Activated effector memory CD4-positive, alpha-beta T cell treated with Interleukin-2 at 50 U/mL for 16 hours (primary cell): ENCODE measurements at regions not wholly inside any gene's neighbourhood (a gene's known extent, or its start where the extent isn't known, plus 50 kb on each side); places are given as distances from the start of the nearest gene placed in this dataset.
"Not testable (repeated sequence)": the region's sequence is repeated elsewhere in the genome, so short reads cannot be mapped to it uniquely, and the experiment has no call there.

Source experiments
- DNase-seq: peaks from one replicate; pipeline ENCODE4 v3.0.0-alpha.2; 2020

DNA sequence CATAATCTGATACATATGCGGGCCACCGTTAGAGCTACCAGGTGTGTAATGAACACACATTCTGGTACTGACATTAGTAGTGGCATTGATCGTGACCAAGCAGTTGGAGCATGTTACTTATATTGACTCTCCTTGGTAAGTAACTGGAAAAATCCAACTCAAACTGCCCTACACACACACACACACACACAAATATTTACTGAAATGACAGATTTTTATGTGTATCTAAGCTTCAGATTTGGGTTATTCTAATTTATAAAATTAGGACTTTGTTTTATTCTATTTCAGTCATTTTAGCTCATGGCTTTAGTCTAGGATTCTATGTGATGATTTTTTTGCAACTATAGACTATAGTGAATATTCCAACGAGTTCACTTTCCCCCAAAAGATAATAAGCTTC is 1280.2 kb upstream of the ACO1 start:
- DNase-seq = no peak

DNA sequence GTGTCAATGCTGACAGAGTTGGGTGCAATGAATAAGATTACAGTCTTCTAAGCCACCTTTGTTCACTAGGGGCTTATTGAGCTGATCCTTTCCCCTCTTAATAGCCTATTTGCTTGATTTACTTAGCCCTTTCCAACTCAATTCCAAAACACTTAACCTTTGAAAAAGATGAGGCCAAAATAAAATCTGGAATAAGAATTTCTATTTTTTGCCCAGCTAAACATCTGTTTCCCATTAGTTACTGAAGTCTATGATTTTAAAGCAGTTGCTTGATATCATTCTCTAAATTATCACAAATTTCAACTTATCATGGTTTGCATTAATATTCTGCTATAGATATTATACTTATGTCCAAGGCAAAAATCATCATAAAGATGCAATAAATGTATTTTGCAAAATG is 1272.0 kb upstream of the ACO1 start:
- DNase-seq = no peak

DNA sequence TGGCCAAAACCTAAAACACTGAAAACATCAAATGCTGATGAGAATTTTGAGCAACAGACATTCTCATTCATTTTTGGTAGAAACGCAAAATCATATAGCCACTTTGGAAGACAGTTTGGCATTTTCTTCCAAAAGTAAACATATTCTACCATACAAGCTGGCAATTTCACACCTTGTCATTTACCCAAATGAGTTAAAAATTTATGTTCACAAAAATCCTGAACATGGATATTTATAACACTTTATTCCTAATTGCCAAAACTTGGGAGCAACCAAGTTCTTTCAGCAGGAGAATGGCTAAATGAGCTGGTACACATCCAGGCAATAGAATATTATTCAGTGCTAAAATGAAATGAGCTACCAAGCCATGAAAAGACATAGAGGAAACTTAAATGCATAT is 1270.1 kb upstream of the ACO1 start:
- no peak for DNase-seq

DNA sequence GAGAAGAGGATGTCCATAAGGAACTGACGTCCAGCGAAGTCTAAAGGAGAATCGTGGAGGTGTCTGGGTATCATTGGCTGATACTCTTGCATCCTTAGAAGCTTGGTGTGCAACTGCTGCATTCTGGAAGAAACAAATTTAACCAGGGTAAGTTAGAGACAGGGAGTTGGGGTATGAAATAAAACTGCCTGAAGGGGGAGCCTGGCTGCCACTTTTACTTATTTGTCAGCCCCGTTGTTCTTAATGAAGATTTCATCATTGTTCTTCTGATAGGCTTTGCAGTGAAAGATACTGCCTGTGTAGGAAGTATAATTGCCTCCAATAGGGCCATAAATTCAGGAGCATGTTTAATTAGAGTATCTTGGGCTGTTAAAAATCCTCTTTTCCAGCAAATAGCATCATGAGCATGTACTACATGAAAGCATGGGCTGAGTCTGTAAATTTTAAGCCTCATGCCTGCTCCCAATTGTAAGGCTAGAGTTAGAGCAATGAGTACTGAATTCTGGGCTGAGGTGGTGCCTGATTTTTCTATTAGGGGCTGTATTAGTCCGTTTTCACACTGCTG is 1264.5 kb upstream of the ACO1 start:
- DNase-seq = no peak

DNA sequence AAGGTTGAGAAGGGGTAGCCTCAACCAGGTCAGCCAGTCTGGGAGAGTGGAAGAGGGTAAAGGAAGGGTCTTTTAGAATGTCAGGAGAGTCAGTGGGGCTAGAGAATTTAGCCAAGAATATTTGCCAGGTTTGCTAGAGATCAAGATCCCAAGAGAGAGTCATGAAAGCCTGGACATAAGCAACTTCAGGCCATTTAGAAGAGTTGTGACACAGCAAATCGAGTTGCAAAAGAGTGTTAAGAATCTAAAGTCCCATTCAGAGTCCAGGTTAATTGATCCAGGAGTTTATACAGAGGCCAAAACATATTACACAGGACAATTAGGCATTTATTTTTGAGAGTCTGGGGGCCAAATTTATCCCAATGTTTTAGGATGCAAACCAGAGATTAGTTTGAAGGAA is 1260.1 kb upstream of the ACO1 start:
- no peak for DNase-seq

DNA sequence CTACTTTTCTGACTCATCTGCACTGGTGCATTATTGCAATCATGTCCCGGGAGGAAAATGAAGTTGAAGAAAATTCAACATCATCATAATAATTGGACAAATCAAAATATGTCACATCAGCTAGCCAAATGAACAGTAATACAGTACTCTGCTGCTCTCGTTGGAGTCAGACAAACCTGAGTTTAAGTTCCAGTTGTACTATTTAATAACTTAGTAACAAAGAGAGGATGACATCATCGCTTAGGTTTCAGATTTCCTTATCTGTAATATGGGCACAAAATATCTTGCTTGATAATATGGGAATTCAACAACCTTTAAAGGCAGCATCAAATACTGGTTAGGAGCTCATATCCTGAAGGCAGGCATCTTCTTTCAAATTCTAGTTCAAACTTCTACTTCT is 1248.9 kb upstream of the ACO1 start:
- no peak for DNase-seq

DNA sequence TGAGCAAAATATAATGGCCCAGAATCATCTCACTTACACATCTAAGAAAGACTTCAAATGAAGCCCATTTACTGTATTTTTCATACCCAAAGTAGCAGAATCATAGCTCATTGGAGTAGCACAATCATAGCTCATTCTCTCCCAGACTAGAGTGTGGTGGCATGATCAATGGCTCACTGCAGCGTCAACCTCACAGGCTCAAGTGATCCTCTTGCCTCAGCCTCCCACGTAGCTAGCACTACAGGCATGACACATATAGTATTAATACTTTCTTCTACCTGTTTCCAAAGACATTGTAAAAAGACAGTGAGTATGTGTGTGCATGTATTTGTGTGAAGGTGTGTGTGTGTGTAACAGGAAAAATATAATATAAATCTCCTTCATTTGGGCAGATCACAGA is 1247.9 kb upstream of the ACO1 start:
- no peak for DNase-seq

DNA sequence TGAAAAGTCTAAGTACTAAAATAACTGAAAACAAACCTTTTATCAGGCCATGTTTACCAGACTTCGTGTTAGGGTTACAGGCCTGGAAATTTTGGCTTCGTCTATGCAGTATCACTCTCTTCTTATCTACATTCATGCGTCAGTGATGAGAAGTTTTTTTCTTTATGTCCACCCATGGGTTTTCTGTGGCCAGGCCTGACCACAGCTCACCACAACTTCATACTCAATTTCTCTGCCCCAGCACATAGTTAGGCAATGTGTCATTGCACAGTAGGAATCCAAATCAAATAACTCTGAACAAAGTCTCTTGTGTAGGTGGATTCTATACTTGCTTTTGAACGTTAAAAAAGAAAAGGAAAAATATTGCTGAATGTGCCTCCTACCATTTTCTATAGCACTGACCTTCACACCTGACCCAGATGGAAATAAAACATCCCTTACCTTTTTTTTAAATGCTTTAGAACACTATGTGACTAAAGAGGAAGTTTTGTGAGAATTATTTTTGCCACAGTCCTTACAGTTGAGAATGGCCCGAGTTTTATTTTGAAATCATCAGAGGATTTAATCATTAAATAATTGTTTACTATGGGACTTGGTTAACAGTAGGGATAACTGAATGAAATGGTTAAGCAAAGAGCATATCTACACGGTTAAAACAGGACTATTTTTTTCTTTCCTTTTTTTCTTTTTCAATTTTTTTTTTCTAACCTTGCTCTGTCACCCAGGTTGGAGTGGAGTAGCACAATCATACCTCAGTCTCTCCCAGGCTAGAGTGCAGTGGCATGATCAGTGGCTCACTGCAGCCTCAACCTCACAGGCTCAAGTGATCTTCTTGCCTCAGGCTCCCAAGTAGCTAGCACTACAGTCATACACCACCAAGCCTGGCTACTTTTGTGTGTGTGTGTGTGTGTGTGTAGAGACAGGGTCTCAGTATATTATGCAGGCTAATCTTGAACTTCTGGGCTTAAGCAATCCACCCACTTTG is 1247.0 kb upstream of the ACO1 start:
- no peak for DNase-seq

DNA sequence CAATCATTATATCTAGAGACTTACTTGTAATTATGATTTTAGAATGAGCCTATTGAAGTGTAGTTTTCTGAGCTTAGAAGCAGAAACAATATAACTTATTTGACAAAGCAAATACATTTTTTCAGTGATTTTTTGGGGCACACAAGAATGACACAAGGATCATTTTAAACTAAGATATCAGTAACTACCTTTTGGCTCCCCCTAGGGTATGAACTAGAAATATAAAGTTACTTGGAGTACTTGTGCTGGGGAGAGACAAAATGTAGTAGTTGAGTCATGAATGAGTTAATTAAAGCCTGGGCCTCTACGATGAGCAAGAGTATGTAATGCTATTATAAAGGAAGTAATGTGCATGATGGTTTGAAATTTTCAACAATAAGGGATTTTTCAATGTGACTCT is 1244.1 kb upstream of the ACO1 start:
- no peak for DNase-seq

DNA sequence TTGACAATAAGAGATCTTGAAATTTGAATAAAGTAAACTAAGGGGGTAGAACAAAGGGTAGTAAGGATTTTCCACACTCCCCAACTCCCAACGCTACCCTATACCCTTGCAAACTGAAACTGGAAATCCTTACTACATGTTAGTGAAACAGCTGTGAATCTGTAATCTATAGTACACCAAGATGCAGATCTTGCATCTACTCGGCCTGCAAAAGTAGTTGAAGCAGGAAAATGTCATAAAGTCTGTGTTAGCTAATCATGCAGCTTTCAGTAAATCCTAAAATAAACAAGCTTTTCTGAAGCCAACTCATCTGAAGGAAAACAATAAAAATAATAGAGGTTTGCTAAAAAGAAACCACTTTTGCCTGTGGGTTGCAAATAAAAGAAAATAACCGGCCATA is 1242.0 kb upstream of the ACO1 start:
- no peak for DNase-seq

DNA sequence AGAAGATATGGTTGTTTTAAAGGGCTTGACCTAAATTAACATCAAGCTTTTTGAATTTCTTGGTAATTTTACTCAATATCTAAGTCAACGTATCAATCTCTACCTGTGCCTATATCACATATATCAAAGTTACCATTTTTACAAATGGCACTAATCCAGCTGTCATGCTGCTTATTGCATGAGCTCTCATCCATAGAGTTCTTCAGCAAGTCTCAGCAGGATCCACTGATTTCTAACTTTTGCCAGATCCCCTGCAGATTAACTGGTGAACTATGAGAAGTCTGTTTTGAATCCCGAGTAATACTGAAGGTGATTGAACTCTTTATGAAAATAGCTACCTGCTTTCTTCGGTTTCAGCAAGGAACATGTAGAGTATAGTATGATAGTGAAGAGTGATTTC is 1239.8 kb upstream of the ACO1 start:
- no peak for DNase-seq

DNA sequence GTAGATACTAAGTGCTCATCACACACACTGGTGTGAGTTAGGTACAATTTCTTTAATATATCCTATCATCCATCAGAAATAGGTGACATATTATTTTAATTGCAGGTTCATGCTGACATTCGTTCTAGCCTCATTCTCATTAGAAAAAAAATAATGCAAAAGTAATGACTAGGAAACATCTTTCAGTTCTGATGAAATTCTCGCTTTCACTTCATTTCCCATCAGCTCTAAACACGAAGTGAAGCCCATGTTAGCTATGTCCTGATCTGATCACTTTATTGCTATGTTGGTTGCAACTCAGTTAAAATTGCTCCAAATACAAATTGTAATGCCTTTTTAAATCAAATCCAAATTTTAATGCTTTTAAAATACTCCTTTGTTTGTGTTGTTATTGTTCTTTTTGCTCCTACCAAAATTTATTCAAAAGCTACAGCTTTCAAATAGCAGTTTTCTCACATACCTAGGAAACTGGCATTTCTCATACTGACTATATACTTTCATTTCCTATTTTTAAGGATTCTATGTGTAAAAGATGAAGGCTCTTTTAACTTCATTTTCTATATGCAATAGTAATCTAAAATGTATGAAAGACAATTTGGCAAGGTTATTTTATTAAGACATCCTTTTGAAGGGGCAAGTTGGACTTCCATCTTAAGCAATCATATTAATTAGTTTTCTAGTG is 1237.8 kb upstream of the ACO1 start:
- no peak for DNase-seq

DNA sequence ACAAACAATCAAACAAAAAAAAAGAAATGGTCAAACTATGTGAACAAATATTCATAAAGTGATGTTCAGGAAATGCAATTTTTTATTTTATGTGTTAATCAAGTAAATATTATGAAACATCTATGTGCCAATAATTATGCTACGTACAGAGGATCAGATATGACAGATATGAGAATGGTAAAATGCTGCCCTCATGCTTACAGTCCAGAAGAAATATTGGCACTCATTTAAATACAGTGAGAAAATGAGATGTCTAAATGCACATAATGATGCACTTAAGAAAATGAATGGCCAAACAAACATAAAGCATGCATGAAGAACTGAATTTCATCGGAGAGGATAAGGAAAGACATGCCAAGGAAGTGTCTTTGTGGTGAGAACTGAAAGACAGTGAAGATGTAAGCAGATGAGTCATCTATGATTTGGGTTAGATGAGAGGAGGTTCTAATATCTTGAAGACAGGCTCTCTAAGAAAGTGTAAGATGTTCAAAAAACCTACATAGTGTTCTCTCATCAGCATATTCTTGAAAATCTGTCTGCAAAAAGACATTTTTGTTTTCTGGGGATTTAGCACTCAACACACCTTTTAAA is 1231.1 kb upstream of the ACO1 start:
- no peak for DNase-seq

DNA sequence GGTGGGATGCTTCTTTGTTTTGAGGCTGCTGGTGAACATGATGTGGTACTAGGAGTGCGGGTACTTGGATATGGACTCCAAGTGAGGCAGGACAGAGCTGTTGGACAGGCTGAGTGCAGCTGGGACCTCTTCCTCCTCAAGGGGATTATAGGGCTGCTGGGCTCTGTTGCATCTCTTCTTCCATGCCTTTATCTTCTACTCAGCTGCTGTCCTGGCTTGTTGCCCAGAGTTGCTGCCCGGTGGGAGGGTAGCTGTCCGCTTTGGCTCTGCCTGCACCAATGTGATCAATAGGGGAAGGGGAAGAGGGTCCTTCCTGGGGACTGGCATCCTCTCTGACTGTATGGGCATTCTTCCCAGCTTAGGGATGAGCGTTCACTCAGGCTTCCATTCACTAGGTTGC is 1217.9 kb upstream of the ACO1 start:
- no peak for DNase-seq

DNA sequence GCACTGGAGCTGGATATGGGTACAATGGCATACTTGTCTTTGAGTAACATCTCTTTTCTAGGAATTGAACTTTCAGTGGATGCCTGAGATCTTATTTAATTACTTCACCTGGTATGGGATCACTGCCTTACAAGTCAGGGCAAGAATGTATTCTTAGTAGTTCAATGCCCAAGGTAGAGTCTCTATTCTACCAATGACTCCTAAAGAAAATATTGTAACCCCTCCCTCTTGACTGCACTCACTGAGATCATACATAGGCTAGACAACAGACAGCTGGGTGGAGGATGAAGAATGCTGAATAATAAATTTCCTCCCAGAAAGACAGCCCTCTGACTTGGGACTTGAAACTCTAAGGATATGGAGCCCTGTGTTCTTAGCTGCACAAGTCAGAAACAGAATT is 1216.3 kb upstream of the ACO1 start:
- DNase-seq = no peak

DNA sequence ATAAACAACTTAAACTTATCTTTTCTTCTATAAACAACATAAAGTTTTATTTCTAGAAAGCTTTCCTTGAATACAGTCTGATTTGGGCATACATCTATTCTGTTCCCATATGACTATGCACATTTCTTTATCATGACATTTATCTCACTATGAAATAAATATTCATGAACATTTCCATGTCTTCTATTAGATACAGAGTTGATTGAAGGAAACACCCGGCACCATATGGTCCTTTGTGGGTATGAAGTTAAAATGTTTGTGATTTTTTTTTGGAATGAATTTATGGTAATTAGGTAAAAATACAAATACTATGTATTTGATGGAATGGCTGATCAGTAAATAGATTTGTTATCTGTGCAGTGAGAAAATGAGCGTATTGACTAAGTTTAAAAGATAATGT is 1209.8 kb upstream of the ACO1 start:
- no peak for DNase-seq

DNA sequence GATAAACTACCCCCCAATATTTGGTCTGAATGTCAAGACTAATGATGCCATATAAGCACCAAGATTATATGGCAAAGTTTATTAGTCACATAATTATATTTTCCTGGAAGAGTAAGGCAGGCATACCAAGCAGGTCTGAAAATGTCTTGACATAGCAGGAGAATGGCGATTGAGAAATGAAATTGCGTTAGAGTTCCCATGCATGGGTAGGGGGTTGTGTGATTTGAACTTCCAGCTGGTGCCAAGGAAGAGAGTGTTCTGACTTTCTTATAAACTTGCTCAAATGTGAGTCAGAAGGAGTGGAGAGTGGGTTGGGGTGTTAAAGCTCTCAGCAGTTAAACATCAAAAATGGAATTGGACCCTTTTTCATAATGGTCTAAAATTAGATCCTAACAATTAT is 1200.6 kb upstream of the ACO1 start:
- no peak for DNase-seq

DNA sequence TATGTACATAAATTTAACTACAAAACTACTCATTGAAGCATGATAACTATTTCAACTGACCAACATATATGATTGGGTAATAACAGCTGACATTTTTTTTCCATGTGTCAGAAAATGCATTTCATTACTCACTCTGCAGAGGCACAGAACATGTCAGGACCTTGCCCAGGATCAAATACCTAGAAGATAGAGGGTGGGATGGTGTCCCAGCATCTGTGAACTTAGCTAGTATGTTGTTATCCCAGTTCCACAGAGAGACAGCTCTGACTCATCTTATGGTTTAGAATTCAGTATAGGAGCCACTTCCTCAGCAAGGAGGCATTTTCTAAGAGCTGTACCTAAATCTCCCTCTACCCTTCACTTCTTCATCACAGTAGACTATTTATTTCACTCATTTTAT is 1198.6 kb upstream of the ACO1 start:
- no peak for DNase-seq

DNA sequence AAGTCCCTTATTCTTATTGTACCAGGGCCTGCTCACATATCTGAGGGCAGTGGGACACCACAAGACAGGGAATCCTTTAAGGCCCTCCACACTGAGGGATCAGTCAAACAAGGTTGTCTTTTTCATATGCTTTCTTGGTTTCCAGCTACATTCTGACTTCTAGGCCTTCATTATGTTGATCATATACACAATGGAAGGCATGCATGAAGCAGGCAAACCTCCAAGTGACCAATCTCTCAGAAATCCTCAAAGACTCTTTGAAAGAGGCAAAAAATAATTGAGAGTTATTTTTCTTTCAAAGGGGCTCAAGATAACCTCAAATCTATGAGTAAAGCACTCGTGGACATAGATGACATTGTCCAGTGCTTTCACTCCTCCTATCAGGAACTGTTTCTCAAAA is 1195.9 kb upstream of the ACO1 start:
- no peak for DNase-seq

DNA sequence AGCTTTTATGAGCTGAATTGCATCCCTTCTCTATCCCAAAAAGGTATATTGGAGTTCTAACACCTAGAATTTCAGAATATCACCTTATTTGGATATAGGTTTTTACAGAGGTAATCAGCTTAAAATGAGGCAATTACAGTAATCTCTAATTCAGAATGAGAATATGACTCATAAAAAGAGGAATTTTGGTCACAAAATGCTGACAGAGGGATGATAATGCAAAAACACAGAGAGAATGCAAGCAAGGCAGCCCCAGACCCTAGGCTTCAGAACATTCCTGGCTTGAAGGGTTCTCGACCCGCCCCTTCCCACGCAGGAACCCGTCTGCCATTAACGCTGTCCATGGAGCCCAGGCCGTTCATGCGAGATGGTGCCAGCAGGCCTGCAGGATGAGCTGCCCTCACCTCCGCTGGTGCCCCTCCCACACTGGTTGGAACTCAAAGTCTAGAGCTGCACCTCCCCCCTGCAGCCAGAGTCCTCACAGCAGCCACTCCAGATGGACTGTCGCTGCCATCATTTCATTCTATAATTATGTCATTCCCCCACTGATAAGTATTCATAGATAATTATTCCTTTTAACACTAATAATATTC is 1173.4 kb upstream of the ACO1 start:
- no peak for DNase-seq

DNA sequence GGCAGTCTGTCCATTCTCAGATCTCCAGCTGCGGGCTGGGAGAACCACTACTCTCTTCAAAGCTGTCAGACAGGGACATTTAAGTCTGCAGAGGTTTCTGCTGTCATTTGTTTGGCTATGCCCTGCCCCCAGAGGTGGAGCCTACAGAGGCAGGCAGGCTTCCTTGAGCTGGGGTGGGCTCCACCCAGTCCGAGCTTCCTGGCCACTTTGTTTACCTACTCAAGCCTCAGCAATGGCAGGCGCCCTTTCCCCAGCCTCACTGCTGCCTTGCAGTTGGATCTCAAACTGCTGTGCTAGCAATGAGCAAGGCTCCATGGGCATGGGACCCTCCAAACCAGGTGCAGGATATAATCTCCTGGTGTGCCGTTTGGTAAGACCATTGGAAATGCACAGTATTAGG is 1154.5 kb upstream of the ACO1 start:
- not testable (repeated sequence) for DNase-seq

DNA sequence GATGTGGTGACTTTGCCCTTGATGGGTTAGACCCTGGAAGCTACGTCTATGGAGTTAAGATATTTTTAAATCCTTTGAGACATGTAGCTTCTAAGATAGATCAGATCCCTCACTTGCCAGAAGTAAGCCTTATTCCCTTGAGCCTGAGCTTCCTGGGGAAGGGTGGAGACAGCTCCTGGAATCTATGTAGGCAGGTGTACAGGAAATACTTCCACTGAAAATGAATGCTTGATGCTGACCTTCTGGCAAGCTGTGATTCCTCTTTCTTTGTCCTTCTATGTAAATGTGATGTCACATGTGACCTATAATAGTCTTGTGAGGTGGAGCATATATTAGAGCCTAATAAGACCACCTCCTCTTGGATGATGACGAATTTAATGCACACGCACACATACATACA is 1152.0 kb upstream of the ACO1 start:
- DNase-seq = no peak

DNA sequence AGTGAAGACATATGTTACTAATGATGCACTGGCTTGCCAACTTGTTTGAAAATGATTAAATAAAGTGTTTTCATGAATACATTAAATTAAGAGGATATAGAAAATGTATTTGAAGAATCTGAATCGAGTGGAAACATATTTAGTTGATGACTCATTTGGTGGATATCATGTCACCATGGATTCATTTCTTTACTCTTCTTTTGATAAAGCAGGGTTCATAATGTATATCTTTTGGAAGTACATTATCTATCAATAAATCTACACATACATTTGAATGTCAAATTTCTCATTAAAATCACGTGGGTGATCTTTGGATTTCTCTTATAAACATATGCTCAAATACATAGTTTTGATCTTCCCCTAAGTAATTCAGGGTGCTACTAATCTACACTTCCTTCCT is 1148.1 kb upstream of the ACO1 start:
- DNase-seq = no peak
